ENCODE measurements at regions not wholly inside any gene's neighbourhood (a gene's known extent, or its start where the extent isn't known, plus 50 kb on each side); places are given as distances from the start of the nearest gene placed in this dataset.

GRCh38 chr4:23070848-23071570 lies 378.3 kb downstream of the GBA3 start:
- intact Hi-C loops (cut with DNase I): no loop called here
- no peaks in the 10 kb centered on the region for H3K27me3 ChIP-seq
- H3K36me3 ChIP-seq: no peaks in the 10 kb centered on the region
- no peak overlapping the region for H3K4me3 ChIP-seq
- no peak overlapping the region for H3K27ac ChIP-seq
- no peaks in the 10 kb centered on the region for H3K4me1 ChIP-seq
- no peaks in the 10 kb centered on the region for H3K9me3 ChIP-seq
- WGBS (ENCODE audit: insufficient coverage, low coverage, low lambda C conversion rate, missing lambda C conversion rate): 48% methylated on average over 2 of the region's 2 CpGs
- ATAC-seq (no peak), DNase-seq (no peak)
- no peak for TF ChIP-seq CTCF (IDR thresholded peaks at IDR 0.05)
- no peak for TF ChIP-seq POLR2A (IDR thresholded peaks at IDR 0.05)

- no peak overlapping the region for H3K4me3 ChIP-seq
- TF ChIP-seq POLR2A (IDR thresholded peaks at IDR 0.05) (no peak), CTCF (IDR thresholded peaks at IDR 0.05) (no peak)
These were observed 376.0 kb downstream of the GBA3 start for GRCh38 chr4:23068756-23069155.

GRCh38 chr4:23068287-23068686 lies 375.6 kb downstream of the GBA3 start:
- TF ChIP-seq POLR2A (IDR thresholded peaks at IDR 0.05) (no peak), CTCF (IDR thresholded peaks at IDR 0.05) (no peak)
- no peak overlapping the region for H3K27ac ChIP-seq
- no peaks in the 10 kb centered on the region for H3K9me3 ChIP-seq
- H3K27me3 ChIP-seq: no peaks in the 10 kb centered on the region
- no peaks in the 10 kb centered on the region for H3K36me3 ChIP-seq
- 86% methylated on average over 5 of the region's 5 CpGs for WGBS (ENCODE audit: insufficient coverage, low coverage, low lambda C conversion rate, missing lambda C conversion rate)
- H3K4me3 ChIP-seq: no peak overlapping the region
- DNase-seq: no peak
- no peak for ATAC-seq
- intact Hi-C loops (cut with DNase I): no loop called here
- no peaks in the 10 kb centered on the region for H3K4me1 ChIP-seq

More at GRCh38 chr4:23068756-23069155, 376.0 kb downstream of the GBA3 start:
- ATAC-seq: no peak
- WGBS (ENCODE audit: insufficient coverage, low coverage, low lambda C conversion rate, missing lambda C conversion rate): 57% methylated on average over 3 of the region's 3 CpGs
- Histone ChIP-seq H3K27ac (no peak overlapping the region), H3K36me3 (no peaks in the 10 kb centered on the region), H3K4me1 (no peaks in the 10 kb centered on the region), H3K27me3 (no peaks in the 10 kb centered on the region), H3K9me3 (no peaks in the 10 kb centered on the region)
- intact Hi-C loops (cut with DNase I): no loop called here
- no peak for DNase-seq

- Histone ChIP-seq H3K4me3 (no peak overlapping the region), H3K4me1 (no peaks in the 10 kb centered on the region), H3K9me3 (no peaks in the 10 kb centered on the region), H3K36me3 (no peaks in the 10 kb centered on the region), H3K27ac (no peak overlapping the region), H3K27me3 (no peaks in the 10 kb centered on the region)
- 79% methylated on average over 2 of the region's 2 CpGs for WGBS (ENCODE audit: insufficient coverage, low coverage, low lambda C conversion rate, missing lambda C conversion rate)
- DNase-seq: no peak
- TF ChIP-seq CTCF (IDR thresholded peaks at IDR 0.05): no peak
- TF ChIP-seq POLR2A (IDR thresholded peaks at IDR 0.05): no peak
- intact Hi-C loops (cut with DNase I): no loop called here
- ATAC-seq: no peak
These were observed 369.5 kb downstream of the GBA3 start for GRCh38 chr4:23062188-23062587.
